ENCODE measurements at regions not wholly inside any gene's neighbourhood (a gene's known extent, or its start where the extent isn't known, plus 50 kb on each side); places are given as distances from the start of the nearest gene placed in this dataset.

DNA sequence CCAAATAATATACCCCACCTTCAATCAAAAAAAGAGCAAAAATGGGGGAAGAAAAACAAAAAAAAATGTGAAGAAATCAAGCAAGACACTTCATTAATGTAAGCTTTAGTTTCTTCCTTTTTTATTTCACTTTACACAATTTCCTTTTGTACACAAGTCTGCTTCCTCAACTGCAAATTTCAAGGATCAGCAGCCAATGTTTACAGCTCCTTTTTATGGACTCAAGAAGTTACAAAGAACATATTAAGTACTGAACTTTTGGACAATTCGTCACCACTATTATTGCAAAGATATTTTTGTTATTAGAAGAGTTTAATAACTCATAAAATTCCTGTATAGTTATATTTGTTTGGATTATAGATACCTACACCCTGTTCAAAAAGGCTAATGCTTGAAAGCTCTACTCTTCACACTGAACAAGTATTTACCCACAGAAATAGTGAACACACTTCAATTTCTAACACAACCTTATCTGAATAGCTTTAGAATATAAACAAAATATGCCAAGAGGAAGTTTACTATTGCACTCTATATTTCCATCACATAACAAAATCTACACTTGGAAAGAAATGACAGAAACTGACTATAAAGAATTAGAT lies 658.7 kb upstream of the CNTNAP5 start:
- POLR2A ChIA-PET = no interaction called here
- CTCF ChIA-PET = no interaction called here
- H2AFZ ChIP-seq (ENCODE audit: low read depth) = no peak overlapping the region
- no peak overlapping the region for H3K4me3 ChIP-seq (ENCODE audit: low read depth in 2 of 2, low read length in 1 of 2)
- H3F3A ChIP-seq (replicated peaks; ENCODE audit: insufficient read depth) = no peaks in the 10 kb centered on the region
- H4K20me1 ChIP-seq (ENCODE audit: insufficient read depth) = no peaks in the 10 kb centered on the region
- 3% methylated on average over 1 of the region's 1 CpG for whole genome bisulfite sequencing (ENCODE audit: low lambda C conversion rate)
- DNase-seq = no peak
- no peaks in the 10 kb centered on the region for H3K79me2 ChIP-seq (ENCODE audit: insufficient read depth)
- no peak overlapping the region for H3K4me2 ChIP-seq
- H3K36me3 ChIP-seq (replicated peaks in 1 of 2; ENCODE audit: control insufficient read depth in 1 of 2, insufficient read depth in 2 of 2, low read length in 1 of 2) = no peaks in the 10 kb centered on the region
- no peaks in the 10 kb centered on the region for H3K27me3 ChIP-seq (ENCODE audit: insufficient read depth)
- H3K9ac ChIP-seq = no peak overlapping the region
- TF ChIP-seq, protein P1, sequence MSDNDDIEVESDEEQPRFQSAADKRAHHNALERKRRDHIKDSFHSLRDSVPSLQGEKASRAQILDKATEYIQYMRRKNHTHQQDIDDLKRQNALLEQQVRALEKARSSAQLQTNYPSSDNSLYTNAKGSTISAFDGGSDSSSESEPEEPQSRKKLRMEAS (IDR thresholded peaks at IDR 0.05; ENCODE audit: low read depth) = no peak
- TF ChIP-seq, protein P2, sequence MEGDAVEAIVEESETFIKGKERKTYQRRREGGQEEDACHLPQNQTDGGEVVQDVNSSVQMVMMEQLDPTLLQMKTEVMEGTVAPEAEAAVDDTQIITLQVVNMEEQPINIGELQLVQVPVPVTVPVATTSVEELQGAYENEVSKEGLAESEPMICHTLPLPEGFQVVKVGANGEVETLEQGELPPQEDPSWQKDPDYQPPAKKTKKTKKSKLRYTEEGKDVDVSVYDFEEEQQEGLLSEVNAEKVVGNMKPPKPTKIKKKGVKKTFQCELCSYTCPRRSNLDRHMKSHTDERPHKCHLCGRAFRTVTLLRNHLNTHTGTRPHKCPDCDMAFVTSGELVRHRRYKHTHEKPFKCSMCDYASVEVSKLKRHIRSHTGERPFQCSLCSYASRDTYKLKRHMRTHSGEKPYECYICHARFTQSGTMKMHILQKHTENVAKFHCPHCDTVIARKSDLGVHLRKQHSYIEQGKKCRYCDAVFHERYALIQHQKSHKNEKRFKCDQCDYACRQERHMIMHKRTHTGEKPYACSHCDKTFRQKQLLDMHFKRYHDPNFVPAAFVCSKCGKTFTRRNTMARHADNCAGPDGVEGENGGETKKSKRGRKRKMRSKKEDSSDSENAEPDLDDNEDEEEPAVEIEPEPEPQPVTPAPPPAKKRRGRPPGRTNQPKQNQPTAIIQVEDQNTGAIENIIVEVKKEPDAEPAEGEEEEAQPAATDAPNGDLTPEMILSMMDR (IDR thresholded peaks at IDR 0.05) = no peak
- TF ChIP-seq MXI1 (IDR thresholded peaks at IDR 0.05; ENCODE audit: low read depth, low read length) (no peak), GABPA (IDR thresholded peaks at IDR 0.05; ENCODE audit: low read depth) (no peak), RXRA (IDR thresholded peaks at IDR 0.05; ENCODE audit: borderline replicate concordance, low read depth) (no peak)
- no peak overlapping the region for H3K27ac ChIP-seq (ENCODE audit: low read depth in 2 of 2, low read length in 1 of 2)
- H3K4me1 ChIP-seq (ENCODE audit: control insufficient read depth in 1 of 2, insufficient read depth in 2 of 2, low read depth in 1 of 2, low read length in 1 of 2) = no peaks in the 10 kb centered on the region
- no peaks in the 10 kb centered on the region for H3K9me2 ChIP-seq
- H3K9me3 ChIP-seq = peaks cover 16% of the 10 kb centered on the region

DNA sequence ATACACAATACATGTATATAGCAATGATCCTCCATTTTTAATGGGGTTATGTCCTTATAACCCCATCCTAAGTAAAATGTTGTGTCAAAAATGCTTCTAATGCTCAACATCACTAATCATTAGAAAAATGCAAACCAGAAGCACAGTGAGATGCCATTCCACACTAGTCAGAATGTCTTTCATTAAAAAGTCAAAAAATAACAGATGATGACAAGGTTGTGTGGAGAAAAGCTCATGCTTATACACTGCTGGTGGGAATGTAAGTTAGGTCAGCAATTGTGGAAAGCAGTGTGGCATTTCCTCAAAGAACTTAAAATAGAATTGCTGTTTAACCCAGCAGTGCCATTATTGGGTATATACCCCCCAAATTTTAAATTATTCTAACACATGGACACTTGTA lies 654.9 kb upstream of the CNTNAP5 start:
- no peak overlapping the region for H3K4me3 ChIP-seq (ENCODE audit: low read depth in 2 of 2, low read length in 1 of 2)
- no peaks in the 10 kb centered on the region for H3K9me2 ChIP-seq
- peaks cover 7% of the 10 kb centered on the region; the same call in 1 of the 2 replicates for H3K9me3 ChIP-seq
- H3K4me2 ChIP-seq = no peak overlapping the region
- no peak overlapping the region for H3K9ac ChIP-seq
- no peaks in the 10 kb centered on the region for H3K27me3 ChIP-seq (ENCODE audit: insufficient read depth)
- H3K79me2 ChIP-seq (ENCODE audit: insufficient read depth) = no peaks in the 10 kb centered on the region
- TF ChIP-seq TCF12 (IDR thresholded peaks at IDR 0.05) (no peak), RFX5 (IDR thresholded peaks at IDR 0.05; ENCODE audit: low read length) (no peak), MXI1 (IDR thresholded peaks at IDR 0.05; ENCODE audit: low read depth, low read length) (no peak), CHD2 (IDR thresholded peaks at IDR 0.05; ENCODE audit: low read length, partially characterized antibody) (no peak), GATA2 (CRISPR knock-in tag; IDR thresholded peaks at IDR 0.05) (no peak)
- TF ChIP-seq, protein P3, sequence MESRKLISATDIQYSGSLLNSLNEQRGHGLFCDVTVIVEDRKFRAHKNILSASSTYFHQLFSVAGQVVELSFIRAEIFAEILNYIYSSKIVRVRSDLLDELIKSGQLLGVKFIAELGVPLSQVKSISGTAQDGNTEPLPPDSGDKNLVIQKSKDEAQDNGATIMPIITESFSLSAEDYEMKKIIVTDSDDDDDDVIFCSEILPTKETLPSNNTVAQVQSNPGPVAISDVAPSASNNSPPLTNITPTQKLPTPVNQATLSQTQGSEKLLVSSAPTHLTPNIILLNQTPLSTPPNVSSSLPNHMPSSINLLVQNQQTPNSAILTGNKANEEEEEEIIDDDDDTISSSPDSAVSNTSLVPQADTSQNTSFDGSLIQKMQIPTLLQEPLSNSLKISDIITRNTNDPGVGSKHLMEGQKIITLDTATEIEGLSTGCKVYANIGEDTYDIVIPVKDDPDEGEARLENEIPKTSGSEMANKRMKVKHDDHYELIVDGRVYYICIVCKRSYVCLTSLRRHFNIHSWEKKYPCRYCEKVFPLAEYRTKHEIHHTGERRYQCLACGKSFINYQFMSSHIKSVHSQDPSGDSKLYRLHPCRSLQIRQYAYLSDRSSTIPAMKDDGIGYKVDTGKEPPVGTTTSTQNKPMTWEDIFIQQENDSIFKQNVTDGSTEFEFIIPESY (IDR thresholded peaks at IDR 0.05; ENCODE audit: borderline replicate concordance, low read depth) = no peak
- H3K4me1 ChIP-seq (ENCODE audit: control insufficient read depth in 1 of 2, insufficient read depth in 2 of 2, low read depth in 1 of 2, low read length in 1 of 2) = no peaks in the 10 kb centered on the region; a peak in 1 of 4 replicates
- H3K36me3 ChIP-seq (replicated peaks in 1 of 2; ENCODE audit: control insufficient read depth in 1 of 2, insufficient read depth in 2 of 2, low read length in 1 of 2) = no peaks in the 10 kb centered on the region
- no peaks in the 10 kb centered on the region for H4K20me1 ChIP-seq (ENCODE audit: insufficient read depth)
- CTCF ChIA-PET = no interaction called here
- DNase-seq = no peak
- H3F3A ChIP-seq (replicated peaks; ENCODE audit: insufficient read depth) = no peaks in the 10 kb centered on the region
- no peak overlapping the region for H3K27ac ChIP-seq (ENCODE audit: low read depth in 2 of 2, low read length in 1 of 2)
- POLR2A ChIA-PET = no interaction called here
- no peak overlapping the region for H2AFZ ChIP-seq (ENCODE audit: low read depth)

Measured in SK-N-SH (cell line).